Erythroblast (primary cell): ENCODE measurements at regions not wholly inside any gene's neighbourhood (a gene's known extent, or its start where the extent isn't known, plus 50 kb on each side); places are given as distances from the start of the nearest gene placed in this dataset.

Experiments
- GATA1 ChIP-seq: IDR thresholded peaks from 2 replicates; pipeline ENCODE4 v1.6.1; 2011; ENCODE audit warnings: low read depth, mild to moderate bottlenecking, control low read depth, low read length, moderate library complexity
- POLR2A ChIP-seq: IDR thresholded peaks from 2 replicates; pipeline ENCODE4 v1.6.1; 2011; ENCODE audit warnings: mild to moderate bottlenecking, low read length

DNA sequence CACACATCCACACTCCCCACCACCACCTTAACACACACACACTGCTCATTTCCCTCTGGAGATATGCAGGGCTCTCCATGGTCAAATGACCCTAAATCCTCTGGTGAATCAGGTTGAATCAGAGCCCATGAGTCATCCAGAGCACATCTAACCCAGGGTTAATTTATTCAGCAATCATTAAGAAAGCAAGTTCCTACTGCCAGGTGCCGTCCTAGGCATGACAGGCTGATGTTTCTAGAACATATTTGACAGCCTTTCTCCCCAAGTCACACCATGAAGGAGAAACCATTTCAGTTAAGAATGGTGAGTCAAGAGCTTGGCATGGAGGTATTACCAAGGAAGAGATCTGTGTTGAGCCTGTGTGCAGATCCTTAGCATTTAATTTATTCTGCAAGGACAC, 194.3 kb upstream of the CAMK1G start:
- TF ChIP-seq POLR2A (no peak), GATA1 (no peak)
